Nephron (organoid): ENCODE measurements at regions not wholly inside any gene's neighbourhood (a gene's known extent, or its start where the extent isn't known, plus 50 kb on each side); places are given as distances from the start of the nearest gene placed in this dataset.

Experiments used
- H3K27ac Mint-ChIP-seq, 3 experiments: 2 replicates each; pipeline ENCODE4 v1.8.0; 2020; ENCODE audit warnings: mixed read lengths in 3 of 3, mild to moderate bottlenecking in 2 of 3, moderate library complexity in 1 of 3
- H3K27me3 Mint-ChIP-seq: 2 replicates; pipeline ENCODE4 v1.8.0; 2021; ENCODE audit warnings: low read depth, mild to moderate bottlenecking, moderate library complexity, mixed read lengths
- H3K36me3 Mint-ChIP-seq: 2 replicates; pipeline ENCODE4 v1.8.0; 2020; ENCODE audit warnings: low read depth, mixed read lengths
- H3K4me1 Mint-ChIP-seq: 2 replicates; pipeline ENCODE4 v1.8.0; 2020; ENCODE audit warnings: mixed read lengths
- H3K4me3 Mint-ChIP-seq, 3 experiments: 2 replicates each; pipeline ENCODE4 v1.8.0; 2020; ENCODE audit warnings: mild to moderate bottlenecking in 3 of 3, mixed read lengths in 3 of 3, moderate library complexity in 2 of 3
- H3K9me3 Mint-ChIP-seq: 2 replicates; pipeline ENCODE4 v1.8.0; 2020; ENCODE audit warnings: mixed read lengths
- CTCF ChIP-seq, 3 experiments: fragments of 200-600 bp; sonication (generic); IDR thresholded peaks; one replicate each; pipeline ENCODE4 v1.5.0; 2021; ENCODE audit warnings: antibody characterized with exemption in 3 of 3; ENCODE audit not compliant: unreplicated experiment in 3 of 3

DNA sequence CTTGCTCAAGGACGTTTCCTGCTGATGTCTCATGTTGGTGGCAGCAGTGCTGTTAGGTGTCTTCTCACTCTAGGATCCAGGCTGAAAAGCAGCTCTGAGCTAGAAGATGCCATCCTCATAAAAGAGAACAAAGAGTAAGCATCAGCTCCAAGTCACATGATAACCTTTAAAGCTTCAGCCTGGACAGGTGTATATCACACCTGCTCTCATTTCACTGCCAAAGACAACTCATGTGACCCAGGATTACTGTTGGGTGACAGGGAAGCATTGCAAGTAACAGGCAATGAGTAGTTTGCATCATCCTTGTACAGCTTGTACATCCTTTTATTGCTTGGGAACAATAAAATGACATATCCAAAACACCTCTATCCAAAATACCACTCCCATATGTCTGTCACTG, 423.4 kb upstream of the DPP6 start:
- Mint-ChIP-seq H3K27me3 (no peaks in the 10 kb centered on the region), H3K4me3 (no peak overlapping the region), H3K36me3 (no peaks in the 10 kb centered on the region), H3K27ac (no peak overlapping the region), H3K9me3 (peaks cover 35% of the 10 kb centered on the region), H3K4me1 (no peaks in the 10 kb centered on the region)
- no peak for TF ChIP-seq CTCF (IDR thresholded peaks at IDR 0.05; ENCODE audit: unreplicated experiment in 3 of 3)

GRCh38 chr7:153638821-153639435, 413.3 kb upstream of the DPP6 start:
- TF ChIP-seq CTCF (IDR thresholded peaks at IDR 0.05; ENCODE audit: unreplicated experiment in 3 of 3) = no peak
- H3K9me3 Mint-ChIP-seq = peaks cover 43% of the 10 kb centered on the region

GRCh38 chr7:153640586-153640985, 411.6 kb upstream of the DPP6 start:
- Mint-ChIP-seq H3K36me3 (no peaks in the 10 kb centered on the region), H3K9me3 (peaks cover 44% of the 10 kb centered on the region), H3K27ac (no peak overlapping the region), H3K4me3 (no peak overlapping the region), H3K27me3 (peaks cover 3% of the 10 kb centered on the region), H3K4me1 (no peaks in the 10 kb centered on the region)
- TF ChIP-seq CTCF (IDR thresholded peaks at IDR 0.05; ENCODE audit: unreplicated experiment in 3 of 3) = no peak

More at GRCh38 chr7:153638821-153639435, 413.3 kb upstream of the DPP6 start:
- H3K27me3 Mint-ChIP-seq = peaks cover 3% of the 10 kb centered on the region
- H3K27ac Mint-ChIP-seq = no peak overlapping the region
- H3K4me3 Mint-ChIP-seq = no peak overlapping the region
- no peaks in the 10 kb centered on the region for H3K36me3 Mint-ChIP-seq
- H3K4me1 Mint-ChIP-seq = no peaks in the 10 kb centered on the region

DNA sequence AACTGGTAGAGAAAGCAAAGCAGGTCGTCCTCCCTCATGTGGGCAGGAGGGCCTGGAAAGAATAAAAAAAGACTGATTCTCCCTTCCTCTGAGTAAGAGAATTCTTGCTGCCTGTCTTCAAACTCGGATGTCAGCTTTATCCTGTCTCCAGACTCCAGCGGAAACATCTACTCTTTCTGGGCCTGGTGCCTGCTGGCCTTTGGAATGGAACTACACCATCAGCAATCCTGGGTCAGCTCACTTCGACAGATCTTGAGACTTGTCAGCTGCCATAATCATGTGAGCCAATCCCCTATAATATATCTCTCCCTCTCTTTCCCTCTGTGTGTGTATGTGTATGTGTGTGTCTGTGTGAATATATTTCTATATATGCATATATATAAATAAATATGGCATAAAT, 411.0 kb upstream of the DPP6 start:
- Mint-ChIP-seq H3K4me1 (no peaks in the 10 kb centered on the region), H3K36me3 (no peaks in the 10 kb centered on the region), H3K9me3 (peaks cover 44% of the 10 kb centered on the region), H3K27me3 (peaks cover 3% of the 10 kb centered on the region), H3K4me3 (no peak overlapping the region), H3K27ac (no peak overlapping the region)
- TF ChIP-seq CTCF (IDR thresholded peaks at IDR 0.05; ENCODE audit: unreplicated experiment in 3 of 3) = no peak

GRCh38 chr7:153642989-153643388, 409.2 kb upstream of the DPP6 start:
- Mint-ChIP-seq H3K27ac (no peak overlapping the region), H3K4me3 (no peak overlapping the region), H3K9me3 (peaks cover 45% of the 10 kb centered on the region), H3K27me3 (peaks cover 3% of the 10 kb centered on the region), H3K4me1 (no peaks in the 10 kb centered on the region), H3K36me3 (no peaks in the 10 kb centered on the region)
- no peak for TF ChIP-seq CTCF (IDR thresholded peaks at IDR 0.05; ENCODE audit: unreplicated experiment in 3 of 3)

DNA sequence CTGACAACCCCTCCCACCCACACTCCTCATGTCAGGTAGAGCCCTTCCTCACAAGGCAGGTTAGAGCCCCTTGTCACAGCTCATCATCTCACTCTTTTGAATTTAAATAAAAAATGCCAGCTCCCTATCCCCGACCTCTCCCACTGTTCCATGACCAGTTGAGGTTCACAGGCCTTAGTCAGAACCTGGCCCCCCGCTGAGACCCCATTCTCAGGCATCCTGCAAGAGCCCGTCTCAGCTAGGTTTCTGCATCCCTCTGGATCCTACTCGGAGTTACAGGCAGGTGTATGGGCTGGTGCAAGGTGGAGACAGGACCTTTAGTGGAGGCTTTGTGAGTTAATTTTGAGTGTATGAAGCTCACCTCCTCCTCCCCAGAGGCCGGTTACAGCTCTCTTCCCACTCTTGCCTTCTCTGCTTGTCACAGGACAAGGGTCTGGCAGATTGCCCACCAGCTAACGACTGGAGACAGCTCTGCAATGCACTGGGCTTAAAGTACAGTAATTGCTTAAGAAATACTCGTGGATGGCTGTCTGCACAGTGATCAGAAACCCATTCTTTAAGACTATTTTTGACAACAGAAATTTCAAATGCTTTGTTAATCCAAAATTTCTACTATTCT, 394.9 kb upstream of the DPP6 start:
- TF ChIP-seq CTCF (IDR thresholded peaks at IDR 0.05; ENCODE audit: unreplicated experiment in 3 of 3) = no peak
- Mint-ChIP-seq H3K4me1 (no peaks in the 10 kb centered on the region), H3K4me3 (no peak overlapping the region), H3K9me3 (peaks cover 30% of the 10 kb centered on the region), H3K27me3 (no peaks in the 10 kb centered on the region), H3K27ac (no peak overlapping the region), H3K36me3 (no peaks in the 10 kb centered on the region)
